GM21723 (cell line): ENCODE measurements at regions not wholly inside any gene's neighbourhood (a gene's known extent, or its start where the extent isn't known, plus 50 kb on each side); places are given as distances from the start of the nearest gene placed in this dataset.

Source experiments
- ATAC-seq: cut with Tn5 transposase; IDR thresholded peaks from one replicate; pipeline ENCODE4 v1.9.1; 2021; ENCODE audit warnings: mild to moderate bottlenecking, moderate library complexity; ENCODE audit not compliant: unreplicated experiment

DNA sequence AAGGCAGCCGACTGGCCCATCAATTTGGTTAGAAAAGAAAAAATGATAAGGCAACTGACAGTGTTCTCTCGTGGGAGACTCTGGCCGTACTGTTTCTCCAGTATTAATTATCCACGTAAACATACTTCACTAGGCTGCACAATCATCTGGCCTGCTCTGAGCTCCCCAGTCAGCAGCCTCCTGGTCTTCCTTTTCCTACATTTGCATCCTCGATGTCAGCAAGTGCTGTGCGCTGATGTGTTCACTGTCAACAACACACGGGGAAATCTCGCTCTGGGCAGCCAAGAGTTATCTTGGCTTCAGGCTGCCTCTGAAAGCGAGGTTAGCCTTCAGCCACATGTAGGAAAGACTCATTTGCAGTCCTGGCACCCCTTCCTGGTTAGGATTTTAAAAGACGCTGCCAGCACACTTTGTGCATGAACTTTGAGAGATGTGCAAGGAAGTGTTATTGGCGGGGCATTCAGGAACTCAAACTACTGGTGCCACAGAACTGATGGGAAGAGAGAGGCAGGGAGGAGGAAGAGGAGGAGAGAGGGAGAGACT lies 460.5 kb upstream of the ARID1B start:
- ATAC-seq, result no peak

DNA sequence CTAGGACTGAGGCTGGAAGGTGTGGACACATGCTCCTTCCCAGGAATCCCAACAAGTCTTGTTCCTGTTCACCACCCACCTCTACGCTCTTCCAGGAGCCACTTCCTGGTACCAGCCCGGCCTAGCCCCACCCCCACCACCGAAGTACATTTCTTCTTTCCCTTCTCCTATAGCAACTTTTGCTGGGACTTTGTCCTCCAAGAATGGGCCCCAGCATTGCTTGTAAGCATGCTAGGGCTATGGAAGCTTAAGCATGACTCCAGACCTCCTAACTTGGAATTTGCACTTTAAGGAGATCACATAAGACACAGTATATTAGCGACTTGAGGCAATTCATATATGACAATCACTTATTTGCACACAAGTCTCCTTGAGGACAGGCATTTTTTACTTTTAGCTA lies 462.0 kb upstream of the ARID1B start:
- no peak for ATAC-seq

DNA sequence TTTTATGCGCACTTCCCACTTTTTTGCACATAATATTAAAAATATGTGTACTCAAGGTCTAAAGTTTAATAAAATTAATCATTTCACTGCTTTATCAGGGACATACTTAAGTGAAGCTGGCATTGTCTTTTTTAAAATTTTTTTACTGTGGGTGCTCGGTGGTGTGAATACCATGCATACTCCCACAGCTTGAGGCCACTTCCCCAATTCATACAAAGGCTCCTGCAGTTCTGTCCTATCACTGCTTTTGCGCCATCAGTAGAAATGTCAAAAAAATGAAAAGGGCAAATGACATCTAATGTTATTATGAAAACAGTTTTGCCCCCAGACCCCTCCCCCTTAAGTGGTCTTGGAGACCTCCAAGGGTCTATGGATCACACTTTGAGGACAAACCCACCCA lies 464.1 kb upstream of the ARID1B start:
- ATAC-seq, result no peak

- no peak for ATAC-seq
Observed at GRCh38 chr6:156311291-156311690, 465.9 kb upstream of the ARID1B start.

GRCh38 chr6:156310701-156311100 lies 466.5 kb upstream of the ARID1B start:
- ATAC-seq, result no peak

GRCh38 chr6:156309017-156309416 lies 468.2 kb upstream of the ARID1B start:
- no peak for ATAC-seq

- no peak for ATAC-seq
Observed at GRCh38 chr6:156308604-156309003, 468.6 kb upstream of the ARID1B start.

DNA sequence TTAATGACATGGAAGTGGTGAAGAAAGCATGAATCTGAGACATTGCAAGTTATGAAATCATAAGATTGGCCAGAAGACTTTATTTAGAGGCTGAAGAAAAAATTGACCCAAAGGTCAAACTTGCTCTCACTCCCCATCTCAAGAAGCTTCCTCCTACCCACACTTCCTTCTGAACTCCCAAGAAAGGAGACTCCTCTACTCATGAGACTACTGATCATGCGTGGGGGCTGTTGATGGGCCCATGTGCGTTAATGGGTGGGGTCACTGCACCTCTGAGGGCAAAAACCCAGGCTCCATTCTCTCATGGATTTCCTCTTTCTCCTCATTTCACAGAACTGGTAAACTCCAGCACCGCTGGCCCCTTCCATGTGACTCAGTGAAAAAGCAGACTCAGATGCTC lies 470.6 kb upstream of the ARID1B start:
- ATAC-seq, result no peak

- no peak for ATAC-seq
Observed at GRCh38 chr6:156283091-156283490, 494.1 kb upstream of the ARID1B start.

GRCh38 chr6:156282087-156282486 lies 495.1 kb upstream of the ARID1B start:
- ATAC-seq, result no peak

DNA sequence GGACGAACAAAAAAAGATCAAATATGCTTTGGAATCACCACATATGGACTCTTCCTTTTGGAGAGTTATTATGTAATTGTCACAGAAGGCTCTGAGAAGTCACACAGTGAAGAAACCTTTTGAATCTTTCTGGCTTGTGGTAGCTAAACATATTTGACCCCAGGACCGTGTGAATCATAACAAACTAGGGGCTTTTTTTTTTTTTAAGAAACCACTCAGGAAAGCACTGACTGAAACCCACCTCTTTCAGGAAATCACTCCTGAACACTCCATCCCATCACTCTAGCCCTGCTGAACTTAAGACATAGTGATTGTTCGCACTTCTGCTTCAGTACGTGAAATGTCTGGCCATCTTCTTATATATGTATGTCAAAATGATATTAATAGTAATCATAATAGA lies 495.9 kb upstream of the ARID1B start:
- no peak for ATAC-seq

DNA sequence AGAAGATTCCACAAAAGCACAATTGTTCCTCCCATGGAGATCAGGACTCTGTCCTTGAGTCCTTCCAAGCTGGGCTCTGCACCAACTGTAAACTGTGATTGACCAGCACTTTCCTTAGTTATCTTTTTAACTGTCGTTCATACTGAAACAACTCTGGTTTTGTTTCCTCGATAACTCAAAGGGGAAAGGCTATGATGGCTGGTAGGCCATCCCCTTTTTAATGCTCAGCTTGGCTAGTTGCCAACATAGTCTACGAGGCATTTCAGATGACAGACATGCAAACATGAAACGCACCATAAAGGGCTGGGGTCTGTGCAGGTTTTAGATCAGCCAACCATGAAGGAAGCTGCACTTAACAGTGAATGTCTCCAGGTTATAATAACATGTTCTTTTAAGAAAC lies 497.1 kb upstream of the ARID1B start:
- peak; percentile 54 for ATAC-seq

DNA sequence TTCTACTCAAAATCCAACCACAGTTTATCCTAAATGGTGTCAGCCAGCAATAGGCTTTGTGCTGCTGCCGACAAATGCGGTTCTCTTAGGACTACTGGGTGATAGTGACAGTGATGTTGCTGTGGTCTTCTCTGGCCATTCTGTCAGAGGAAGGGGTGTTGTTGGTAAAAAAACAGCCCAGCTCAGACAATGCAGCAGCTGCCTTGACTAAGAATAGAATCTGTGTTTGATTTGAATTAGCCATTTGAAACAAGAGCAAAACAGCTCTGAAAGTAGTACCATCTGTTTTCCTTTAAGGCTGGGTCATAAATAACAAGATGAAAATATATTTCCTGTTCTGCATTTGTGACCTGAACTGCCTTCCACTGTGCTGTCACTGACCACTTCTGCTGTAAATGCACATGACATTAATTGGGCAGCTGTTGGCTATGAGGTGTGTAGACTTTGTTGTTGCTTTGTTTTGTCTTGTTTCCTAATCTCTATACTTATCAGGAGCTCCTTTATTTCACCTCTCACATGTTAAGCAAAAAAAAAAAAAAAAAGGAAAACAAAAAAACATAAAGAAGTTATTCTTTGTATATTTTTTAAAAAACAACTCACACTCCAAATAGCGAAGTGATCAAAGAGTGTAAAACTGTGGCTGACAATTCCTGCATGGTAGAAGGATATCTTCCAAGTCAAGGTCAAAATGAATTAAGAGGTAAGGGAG lies 497.8 kb upstream of the ARID1B start:
- ATAC-seq, result peak; percentile 80

GRCh38 chr6:156273065-156273711 lies 504.0 kb upstream of the ARID1B start:
- no peak for ATAC-seq

GRCh38 chr6:156269751-156270369 lies 507.3 kb upstream of the ARID1B start:
- ATAC-seq, result no peak

- no peak for ATAC-seq
Observed at GRCh38 chr6:156268849-156269248, 508.3 kb upstream of the ARID1B start.

- ATAC-seq, result no peak
Observed at GRCh38 chr6:156262014-156262413, 515.2 kb upstream of the ARID1B start.

- no peak for ATAC-seq
Observed at GRCh38 chr6:156260815-156261214, 516.4 kb upstream of the ARID1B start.

DNA sequence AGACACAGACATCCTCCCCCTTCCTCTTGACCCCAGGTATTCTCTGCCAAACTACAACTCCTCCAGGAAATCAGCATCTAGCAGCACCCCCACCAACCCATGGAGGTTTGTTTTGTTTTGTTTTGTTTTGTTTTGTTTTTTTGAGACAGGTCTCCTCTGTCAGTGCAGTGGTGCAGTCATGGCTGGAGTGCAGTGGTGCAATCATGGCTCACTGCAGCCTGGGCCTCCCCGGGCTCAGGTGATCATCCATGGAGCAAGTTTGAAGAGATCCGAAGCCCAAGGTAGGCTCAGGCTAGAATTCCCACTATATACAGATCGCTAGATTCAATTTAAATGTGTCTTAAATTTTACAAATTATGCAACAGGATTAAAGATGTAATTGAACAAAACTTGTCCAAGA lies 518.2 kb upstream of the ARID1B start:
- no peak for ATAC-seq

DNA sequence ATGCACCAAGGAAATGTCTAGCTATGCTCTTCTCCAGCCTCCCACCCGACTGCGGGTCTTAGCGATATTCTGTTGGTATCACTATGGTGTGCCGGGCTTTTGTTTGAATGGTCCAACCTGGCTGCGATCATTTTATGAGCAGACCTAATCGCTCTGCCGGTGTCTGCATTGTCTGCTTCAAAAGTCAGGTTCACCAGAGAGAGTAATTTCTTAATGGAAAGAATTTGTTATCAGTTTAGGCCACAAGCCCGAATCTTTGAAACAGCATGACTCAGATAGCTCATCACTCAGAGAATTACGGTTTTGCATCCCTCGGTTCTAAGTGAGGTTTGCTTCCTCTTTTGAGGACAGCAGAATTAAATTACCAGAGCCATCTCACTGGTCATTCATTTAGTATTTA lies 521.0 kb upstream of the ARID1B start:
- ATAC-seq, result no peak

DNA sequence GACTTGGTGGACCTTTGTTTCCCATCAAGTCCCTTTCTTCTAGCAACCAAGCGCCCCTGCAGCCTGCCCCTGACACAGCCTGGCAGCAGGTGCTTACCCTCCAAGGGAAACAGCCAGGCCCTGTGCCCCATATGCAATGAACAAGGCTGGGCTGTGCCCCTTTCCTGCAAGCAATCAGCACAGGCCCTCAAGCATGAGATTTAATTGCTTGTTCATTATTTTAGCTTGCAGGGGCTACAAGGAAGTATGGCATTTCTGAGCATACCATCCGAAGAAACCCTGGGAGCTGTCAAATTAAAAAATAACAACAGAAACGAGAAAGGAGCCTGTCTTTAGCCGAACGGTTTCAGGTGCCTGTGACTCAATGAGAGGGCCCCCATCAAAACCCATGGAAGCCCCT lies 522.9 kb upstream of the ARID1B start:
- ATAC-seq, result no peak

DNA sequence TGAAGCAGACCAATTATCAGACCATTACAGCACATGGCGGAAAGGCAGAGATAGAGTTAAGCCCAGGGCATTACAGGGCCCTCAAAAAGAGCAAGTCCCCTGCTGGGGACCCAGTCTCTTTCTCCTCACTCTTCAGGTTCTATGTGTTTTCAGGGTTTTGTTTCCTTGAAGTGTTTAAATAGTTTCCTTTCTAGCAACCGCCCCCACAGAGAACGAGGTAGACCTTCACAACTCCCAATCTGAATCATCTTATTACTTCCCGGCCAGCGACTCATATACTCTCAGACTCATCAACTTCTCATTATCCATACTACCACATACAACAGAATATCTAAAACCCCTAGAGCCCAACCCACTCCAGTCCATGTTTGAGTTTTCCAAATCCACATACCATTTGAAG lies 526.6 kb upstream of the ARID1B start:
- no peak for ATAC-seq
